H1 (cell line): ENCODE measurements at regions not wholly inside any gene's neighbourhood (a gene's known extent, or its start where the extent isn't known, plus 50 kb on each side); places are given as distances from the start of the nearest gene placed in this dataset.
A peak's percentile ranks its signal among the peaks of the same experiment; 100 is the strongest.

Experiments used
- CTCF ChIA-PET: fragments of 300-600 bp; sonication (Branson Sonifier 250); formaldehyde crosslinking; loops from one replicate; lab custom pipeline; 2021; ENCODE audit not compliant: partially characterized antibody; lab: Charles Lee
- POLR2A ChIA-PET: fragments of 300-600 bp; sonication (Branson Sonifier 250); formaldehyde crosslinking; loops from one replicate; lab custom pipeline; 2021; ENCODE audit warnings: inconsistent platforms; ENCODE audit not compliant: partially characterized antibody; lab: Charles Lee
- DNase-seq, 2 experiments: peaks; one replicate each; pipeline versions ENCODE4 v3.0.0 to v3.0.0-alpha.2; 2010 to 2022; ENCODE audit warnings: low spot score in 2 of 2, low read depth in 1 of 2, mixed read lengths in 1 of 2
- FAIRE-seq: peaks from 2 replicates; lab custom pipeline; 2011; peaks lifted over from hg19 to GRCh38; lab: Jason Lieb, UNC
- H2AFZ ChIP-seq: 2 replicates; pipeline ENCODE4 v1.8.1; 2012; ENCODE audit warnings: low read length, inconsistent platforms
- H2AK5ac ChIP-seq: 2 replicates; pipeline ENCODE4 v1.6.1; 2013; ENCODE audit warnings: low read depth, low read length
- H2BK120ac ChIP-seq: replicated peaks from 2 replicates; pipeline ENCODE3; 2013; ENCODE audit warnings: low read depth, low read length, inconsistent platforms
- H2BK12ac ChIP-seq: 2 replicates; pipeline ENCODE4 v1.6.1; 2013; ENCODE audit warnings: low read depth, low read length
- H2BK15ac ChIP-seq: 2 replicates; pipeline ENCODE4 v1.6.1; 2013; ENCODE audit warnings: low read length
- H2BK20ac ChIP-seq: 2 replicates; pipeline ENCODE4 v1.6.1; 2013; ENCODE audit warnings: low read length
- H2BK5ac ChIP-seq: 2 replicates; pipeline ENCODE4 v1.6.1; 2013; ENCODE audit warnings: low read depth, low read length
- H3K14ac ChIP-seq: 2 replicates; pipeline ENCODE4 v1.6.1; 2013; ENCODE audit warnings: inconsistent platforms; ENCODE audit not compliant: insufficient read length
- H3K18ac ChIP-seq: 2 replicates; pipeline ENCODE4 v1.6.1; 2013; ENCODE audit warnings: low read length; ENCODE audit errors: extremely low read depth
- H3K23ac ChIP-seq: 2 replicates; pipeline ENCODE4 v1.6.1; 2013; ENCODE audit warnings: inconsistent platforms; ENCODE audit not compliant: insufficient read length
- H3K23me2 ChIP-seq: 2 replicates; pipeline ENCODE4 v1.6.1; 2013; ENCODE audit warnings: low read depth, low read length
- H3K27ac ChIP-seq: 2 replicates; pipeline ENCODE4 v1.6.1; 2011; ENCODE audit warnings: low read depth, low read length, inconsistent platforms
- H3K27me3 ChIP-seq, 4 experiments: replicated peaks in 1 of 4; 1 replicate in 1 of 4; 2 replicates in 3 of 4; pipeline versions ENCODE4 v1.6.1 to v1.8.1; 2011 to 2013; ENCODE audit warnings: low read length in 3 of 4, mild to moderate bottlenecking in 3 of 4, inconsistent platforms in 2 of 4, mixed read lengths in 2 of 4, moderate library complexity in 1 of 4; ENCODE audit not compliant: control insufficient read depth in 3 of 4, insufficient read depth in 3 of 4; ENCODE audit errors: extremely low read depth in 1 of 4
- H3K36me3 ChIP-seq, 4 experiments: 2 replicates each; pipeline versions ENCODE4 v1.6.1 to v1.8.1; 2011 to 2013; ENCODE audit warnings: mild to moderate bottlenecking in 4 of 4, low read length in 3 of 4, moderate library complexity in 2 of 4, control low read depth in 1 of 4, inconsistent platforms in 1 of 4; ENCODE audit not compliant: insufficient read depth in 4 of 4, control insufficient read depth in 2 of 4
- H3K4ac ChIP-seq: replicated peaks from 2 replicates; pipeline ENCODE3; 2013; ENCODE audit warnings: low read length, low read depth, mixed read lengths, inconsistent platforms; ENCODE audit not compliant: insufficient read length
- H3K4me1 ChIP-seq, 4 experiments: replicated peaks in 1 of 4; 1 replicate in 1 of 4; 2 replicates in 3 of 4; pipeline versions ENCODE4 v1.6.1 to v1.8.1; 2011 to 2013; ENCODE audit warnings: low read length in 3 of 4, inconsistent platforms in 2 of 4, mixed read lengths in 1 of 4; ENCODE audit not compliant: insufficient read depth in 4 of 4, control insufficient read depth in 3 of 4
- H3K4me2 ChIP-seq, 2 experiments: 2 replicates each; pipeline versions ENCODE4 v1.6.1 to v1.8.1; 2011 to 2013; ENCODE audit warnings: low read depth in 2 of 2, low read length in 2 of 2, control low read depth in 1 of 2, inconsistent platforms in 1 of 2, mild to moderate bottlenecking in 1 of 2; ENCODE audit not compliant: insufficient read depth in 1 of 2
- H3K4me3 ChIP-seq, 4 experiments: fragments of 200-600, 300-600 bp in 1 of 4; sonication (generic), shearing (Covaris generic), sonication (Bioruptor Twin) in 1 of 4; 2 replicates each; pipeline versions ENCODE4 v1.5.1 to v1.8.1; 2011 to 2016; ENCODE audit warnings: low read length in 4 of 4, low read depth in 3 of 4, control low read depth in 2 of 4, inconsistent platforms in 2 of 4, mild to moderate bottlenecking in 2 of 4, mixed read lengths in 1 of 4, moderate library complexity in 1 of 4; ENCODE audit not compliant: insufficient read depth in 2 of 4; ENCODE audit errors: extremely low read depth in 1 of 4
- H3K56ac ChIP-seq: replicated peaks from 2 replicates; pipeline ENCODE3; 2013; ENCODE audit warnings: low read depth, mild to moderate bottlenecking, mixed read lengths, low read length, inconsistent platforms; ENCODE audit not compliant: insufficient read length
- H3K79me1 ChIP-seq: 2 replicates; pipeline ENCODE4 v1.6.1; 2013; ENCODE audit warnings: low read depth, low read length, control low read depth
- H3K79me2 ChIP-seq, 2 experiments: 2 replicates each; pipeline versions ENCODE4 v1.6.1 to v1.8.1; 2012 to 2013; ENCODE audit warnings: low read length in 2 of 2, mild to moderate bottlenecking in 2 of 2, inconsistent platforms in 1 of 2; ENCODE audit not compliant: insufficient read depth in 2 of 2, control insufficient read depth in 1 of 2
- H3K9ac ChIP-seq, 4 experiments: replicated peaks in 1 of 4; 1 replicate in 1 of 4; 2 replicates in 3 of 4; pipeline versions ENCODE4 v1.6.1 to v1.8.1; 2011 to 2013; ENCODE audit warnings: low read depth in 3 of 4, low read length in 3 of 4, control low read depth in 2 of 4, mild to moderate bottlenecking in 2 of 4, moderate library complexity in 2 of 4, inconsistent platforms in 1 of 4; ENCODE audit errors: extremely low read depth in 1 of 4
- H3K9me3 ChIP-seq, 2 experiments: 2 replicates each; pipeline versions ENCODE4 v1.6.1 to v1.8.1; 2012 to 2013; ENCODE audit warnings: mild to moderate bottlenecking in 2 of 2, moderate library complexity in 2 of 2, control low read depth in 1 of 2, inconsistent platforms in 1 of 2, low read depth in 1 of 2, low read length in 1 of 2, mixed read lengths in 1 of 2; ENCODE audit not compliant: insufficient read depth in 2 of 2
- H4K20me1 ChIP-seq, 2 experiments: replicated peaks in 1 of 2; 2 replicates each; pipeline versions ENCODE3 to v1.8.1; 2011 to 2013; ENCODE audit warnings: inconsistent platforms in 2 of 2, low read length in 2 of 2, mild to moderate bottlenecking in 1 of 2; ENCODE audit not compliant: insufficient read depth in 2 of 2, control insufficient read depth in 1 of 2
- H4K5ac ChIP-seq: 2 replicates; pipeline ENCODE4 v1.6.1; 2013; ENCODE audit warnings: low read length, low read depth, mixed read lengths, inconsistent platforms; ENCODE audit not compliant: insufficient read length
- H4K8ac ChIP-seq: 2 replicates; pipeline ENCODE4 v1.8.0; 2013; ENCODE audit warnings: mild to moderate bottlenecking, moderate library complexity, low read length, inconsistent platforms; ENCODE audit not compliant: insufficient read depth; ENCODE audit errors: extremely low read depth
- H4K91ac ChIP-seq: replicated peaks from 2 replicates; pipeline ENCODE3; 2013; ENCODE audit warnings: low read length, mixed read lengths, inconsistent platforms; ENCODE audit not compliant: insufficient read length
- BACH1 ChIP-seq: IDR thresholded peaks from 2 replicates; pipeline ENCODE4 v1.6.1; 2012; ENCODE audit warnings: low read length, improper control_type of control experiment
- BRCA1 ChIP-seq: IDR thresholded peaks from 2 replicates; pipeline ENCODE4 v1.6.1; 2012; ENCODE audit warnings: low read depth, low read length, improper control_type of control experiment
- EGR1 ChIP-seq: IDR thresholded peaks from 2 replicates; pipeline ENCODE4 v1.6.1; 2011; ENCODE audit warnings: low read depth, low read length, borderline replicate concordance
- FOSL1 ChIP-seq: IDR thresholded peaks from 2 replicates; pipeline ENCODE4 v1.6.1; 2011; ENCODE audit warnings: mild to moderate bottlenecking, low read depth, low read length, moderate library complexity; ENCODE audit not compliant: insufficient read depth
- HDAC6 ChIP-seq: IDR thresholded peaks from one replicate; pipeline ENCODE4 v1.7.1; 2012; ENCODE audit warnings: low read depth, mild to moderate bottlenecking, inconsistent platforms, low read length, moderate library complexity
- MAFK ChIP-seq: IDR thresholded peaks from 2 replicates; pipeline ENCODE4 v1.6.1; 2012; ENCODE audit warnings: low read depth, mild to moderate bottlenecking, improper control_type of control experiment, low read length
- NRF1 ChIP-seq: IDR thresholded peaks from 2 replicates; pipeline ENCODE4 v1.6.1; 2011; ENCODE audit warnings: mild to moderate bottlenecking, low read depth, low read length, improper control_type of control experiment
- POLR2A ChIP-seq, 2 experiments: IDR thresholded peaks; 1 replicate in 1 of 2; 2 replicates in 1 of 2; pipeline ENCODE4 v1.6.1; 2011; ENCODE audit warnings: low read depth in 2 of 2, low read length in 2 of 2, mild to moderate bottlenecking in 2 of 2; ENCODE audit errors: control extremely low read depth in 1 of 2
- POLR2AphosphoS5 ChIP-seq: IDR thresholded peaks from 2 replicates; pipeline ENCODE4 v1.6.1; 2011; ENCODE audit warnings: low read depth, low read length
- SAP30 ChIP-seq: fragments of 300-600 bp; sonication (generic); IDR thresholded peaks from 2 replicates; pipeline ENCODE4 v1.7.1; 2012; ENCODE audit warnings: low read length, moderate library complexity, mild to moderate bottlenecking, inconsistent platforms; ENCODE audit not compliant: insufficient read depth, insufficient replicate concordance
- SIN3A ChIP-seq, 2 experiments: IDR thresholded peaks in 1 of 2; conservative IDR thresholded peaks in 1 of 2; 2 replicates each; pipeline ENCODE4 v1.6.1; 2011 to 2012; ENCODE audit warnings: low read length in 2 of 2, improper control_type of control experiment in 1 of 2, low read depth in 1 of 2, mild to moderate bottlenecking in 1 of 2
- TBP ChIP-seq: IDR thresholded peaks from 2 replicates; pipeline ENCODE4 v1.6.1; 2011; ENCODE audit warnings: low read depth, low read length, improper control_type of control experiment
- WGBS, 2 experiments: shearing (Covaris generic) in 1 of 2; methylation state at CpG; one replicate each; pipeline versions ENCODE4 v1.1.6 to v1.1.7; 2013 to 2015; ENCODE audit warnings: low lambda C conversion rate in 2 of 2, mixed read lengths in 2 of 2, inconsistent platforms in 1 of 2, low coverage in 1 of 2, missing lambda C conversion rate in 1 of 2; ENCODE audit not compliant: insufficient replicate concordance in 2 of 2, insufficient coverage in 1 of 2, insufficient read length in 1 of 2; ENCODE audit errors: extremely low coverage in 1 of 2, missing lambda C conversion rate in 1 of 2; 5-methylcytosine and 5-hydroxymethylcytosine counted together
- TF ChIP-seq, protein P1 (sequence below): IDR thresholded peaks from 2 replicates; pipeline ENCODE4 v1.6.1; 2011; ENCODE audit warnings: low read depth, mild to moderate bottlenecking, low read length; ENCODE audit not compliant: insufficient read depth

GRCh38 chr2:157173740-157174184 is 83.7 kb upstream of the GALNT5 start:
- H2BK15ac ChIP-seq, result no peak overlapping the region
- no peak overlapping the region for H3K4ac ChIP-seq
- no peaks in the 10 kb centered on the region for H3K79me1 ChIP-seq
- H3K56ac ChIP-seq, result no peak overlapping the region
- no peaks in the 10 kb centered on the region for H3K79me2 ChIP-seq
- H2AK5ac ChIP-seq, result no peak overlapping the region
- H4K91ac ChIP-seq, result no peak overlapping the region
- no peak overlapping the region for H4K5ac ChIP-seq
- H3K14ac ChIP-seq, result no peak overlapping the region
- H2BK5ac ChIP-seq, result no peak overlapping the region
- CTCF ChIA-PET, result interaction anchor here (0.7 to 1.9 kb wide), 3 partner anchors 9 to 1839 kb away, joined by 3 to 6 read pairs (median 3); no protein-coding TSS in a partner anchor
- H2BK12ac ChIP-seq, result no peak overlapping the region
- no peaks in the 10 kb centered on the region for H4K20me1 ChIP-seq
- no peaks in the 10 kb centered on the region for H3K36me3 ChIP-seq
- no peak overlapping the region for H2BK120ac ChIP-seq
- H3K23me2 ChIP-seq, result no peaks in the 10 kb centered on the region
- 84% methylated on average over 5 of the region's 5 CpGs; no CpG with 5 or more reads in 1 of the 2 experiments for WGBS, 2 experiments
- H2AFZ ChIP-seq, result peak overlapping the region; percentile 92
- DNase-seq, result no peak
- no peak overlapping the region for H3K9ac ChIP-seq
- no peak overlapping the region for H3K27ac ChIP-seq
- POLR2A ChIA-PET, result no interaction called here
- FAIRE-seq, result no peak
- H4K8ac ChIP-seq, result no peak overlapping the region
- no peaks in the 10 kb centered on the region for H3K9me3 ChIP-seq
- TF ChIP-seq POLR2AphosphoS5 (no peak), TBP (no peak), MAFK (no peak), HDAC6 (no peak), BACH1 (no peak), POLR2A (IDR thresholded peaks at IDR 0.05; ENCODE audit: control extremely low read depth in 1 of 2, low read depth in 2 of 2, low read length in 2 of 2) (no peak), SAP30 (no peak), BRCA1 (no peak), FOSL1 (no peak), EGR1 (no peak), SIN3A (conservative IDR thresholded peaks at IDR 0.05 in 1 of 2, IDR thresholded peaks at IDR 0.05 in 1 of 2; ENCODE audit: low read depth in 1 of 2, low read length in 2 of 2) (no peak), NRF1 (no peak)
- TF ChIP-seq, protein P1, sequence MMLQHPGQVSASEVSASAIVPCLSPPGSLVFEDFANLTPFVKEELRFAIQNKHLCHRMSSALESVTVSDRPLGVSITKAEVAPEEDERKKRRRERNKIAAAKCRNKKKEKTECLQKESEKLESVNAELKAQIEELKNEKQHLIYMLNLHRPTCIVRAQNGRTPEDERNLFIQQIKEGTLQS, result no peak
- no peak overlapping the region for H3K4me3 ChIP-seq
- no peaks in the 10 kb centered on the region for H3K4me1 ChIP-seq
- no peak overlapping the region for H2BK20ac ChIP-seq
- no peaks in the 10 kb centered on the region for H3K27me3 ChIP-seq
- H3K18ac ChIP-seq, result no peak overlapping the region
- no peak overlapping the region for H3K4me2 ChIP-seq
- H3K23ac ChIP-seq, result no peak overlapping the region
